Astrocyte of the spinal cord (primary cell): ENCODE measurements at regions not wholly inside any gene's neighbourhood (a gene's known extent, or its start where the extent isn't known, plus 50 kb on each side); places are given as distances from the start of the nearest gene placed in this dataset.

ENCODE experiments used
- DNase-seq: peaks from one replicate; pipeline ENCODE4 v3.0.0; 2011; ENCODE audit warnings: low read depth, low spot score
- H3K4me3 ChIP-seq: 2 replicates; pipeline ENCODE4 v1.5.1; 2011; ENCODE audit warnings: low read depth, mild to moderate bottlenecking, low read length, moderate library complexity
- CTCF ChIP-seq: IDR thresholded peaks from 2 replicates; pipeline ENCODE4 v1.5.1; 2012; ENCODE audit warnings: low read depth, mild to moderate bottlenecking, low read length, inconsistent platforms
- in situ Hi-C: cut with HindIII; loops from 2 replicates; pipeline ENCODE4 v1.10.0; 2017; ENCODE audit warnings: low sequenced_read_pairs

DNA sequence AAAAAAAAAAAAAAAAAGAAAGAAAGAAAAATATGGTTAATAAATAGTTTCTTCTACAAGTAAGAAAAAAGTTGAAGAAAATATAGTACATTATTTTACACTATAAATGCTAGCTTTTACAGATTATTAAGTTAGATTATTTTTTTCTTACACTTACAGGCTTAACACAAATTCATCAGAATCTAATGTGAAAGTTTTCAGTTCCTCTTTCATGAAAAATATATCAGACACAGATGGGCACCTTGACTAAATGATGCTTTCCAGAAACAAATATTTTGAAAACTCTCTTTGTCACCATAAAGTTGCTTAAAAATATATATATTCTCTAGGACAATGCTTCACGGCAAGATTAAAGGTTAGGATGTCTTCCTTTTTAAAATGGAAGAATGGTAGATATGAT lies 321.8 kb upstream of the HSF2 start:
- in situ Hi-C loops, result no loop called here
- H3K4me3 ChIP-seq, result no peak overlapping the region
- no peak for TF ChIP-seq CTCF
- DNase-seq, result no peak

DNA sequence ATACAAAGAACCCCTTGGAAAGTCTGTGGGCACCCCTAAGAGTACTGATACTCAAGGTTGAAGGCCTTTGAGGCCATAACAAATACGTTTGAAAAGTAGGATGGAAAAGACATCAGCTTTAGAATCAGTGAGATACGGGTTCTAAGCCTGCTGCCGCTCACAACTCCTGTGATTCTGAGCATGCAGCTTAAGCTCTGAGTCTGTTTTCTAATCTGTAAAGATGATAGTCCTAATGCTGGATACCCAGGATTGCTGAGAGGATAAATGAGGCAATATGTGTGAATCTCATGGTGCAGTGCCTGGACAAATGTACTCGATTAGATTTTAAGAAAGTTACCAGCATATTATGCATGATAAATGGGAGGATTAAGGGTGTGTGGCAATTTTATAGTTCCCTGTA lies 321.0 kb upstream of the HSF2 start:
- in situ Hi-C loops, result no loop called here

DNA sequence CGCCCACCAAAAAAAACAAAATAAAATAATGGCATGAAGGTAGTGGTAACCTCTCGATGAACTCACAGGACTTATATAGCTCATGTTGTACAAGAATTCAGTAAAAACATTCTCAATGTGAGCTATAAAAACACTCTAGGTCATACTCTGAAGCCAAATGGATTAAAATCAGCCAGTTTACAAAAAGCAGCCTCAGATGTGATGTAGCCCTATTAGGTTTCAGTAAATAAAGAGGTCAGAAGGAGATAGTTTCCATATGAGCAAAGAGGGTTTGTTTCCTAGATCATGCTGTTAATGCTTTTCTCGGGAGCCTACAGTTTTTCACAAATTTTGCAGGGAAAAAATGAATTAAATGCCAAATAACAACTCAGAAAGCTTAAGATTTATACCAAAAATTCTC lies 319.5 kb upstream of the HSF2 start:
- in situ Hi-C loops, result no loop called here
- DNase-seq, result peak; percentile 10
- no peak overlapping the region for H3K4me3 ChIP-seq
- TF ChIP-seq CTCF, result no peak

More for the DNA sequence above, 321.0 kb upstream of the HSF2 start:
- TF ChIP-seq CTCF, result no peak
- no peak for DNase-seq
- no peak overlapping the region for H3K4me3 ChIP-seq

DNA sequence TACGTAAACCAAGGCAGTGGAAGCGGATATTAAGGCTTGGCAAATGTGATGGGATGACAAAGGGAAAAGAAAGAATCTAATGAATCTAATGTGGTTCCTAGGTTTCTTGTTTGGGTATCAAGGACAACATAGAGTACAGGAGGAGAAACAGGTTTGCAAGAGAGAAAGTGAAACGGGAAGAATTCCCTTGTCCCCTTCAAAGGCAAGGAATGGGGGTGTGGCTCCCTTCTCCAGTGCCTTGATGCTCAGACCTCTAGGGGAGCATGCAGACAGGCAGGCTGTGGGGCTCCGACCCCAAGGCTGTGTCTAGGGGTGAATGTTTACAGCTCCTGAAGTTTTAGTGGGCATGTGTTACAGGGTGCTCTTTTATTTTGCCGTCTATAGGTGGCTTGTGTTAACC lies 317.5 kb upstream of the HSF2 start:
- DNase-seq, result no peak
- no peak for TF ChIP-seq CTCF
- in situ Hi-C loops, result no loop called here
- H3K4me3 ChIP-seq, result no peak overlapping the region

GRCh38 chr6:122082370-122082769 lies 317.1 kb upstream of the HSF2 start:
- no peak for DNase-seq
- in situ Hi-C loops, result no loop called here
- no peak for TF ChIP-seq CTCF

GRCh38 chr6:122092366-122092765 lies 307.1 kb upstream of the HSF2 start:
- TF ChIP-seq CTCF, result no peak
- no peak for DNase-seq
- no peak overlapping the region for H3K4me3 ChIP-seq
- in situ Hi-C loops, result no loop called here

More at GRCh38 chr6:122082370-122082769, 317.1 kb upstream of the HSF2 start:
- H3K4me3 ChIP-seq, result no peak overlapping the region

- TF ChIP-seq CTCF, result no peak
- no peak overlapping the region for H3K4me3 ChIP-seq
Measured at GRCh38 chr6:122098201-122098678, 301.2 kb upstream of the HSF2 start.

More at GRCh38 chr6:122098201-122098678, 301.2 kb upstream of the HSF2 start:
- DNase-seq, result no peak
- in situ Hi-C loops, result no loop called here
